GM23338 (cell line): ENCODE measurements at regions not wholly inside any gene's neighbourhood (a gene's known extent, or its start where the extent isn't known, plus 50 kb on each side); places are given as distances from the start of the nearest gene placed in this dataset.

ENCODE experiments used
- ATAC-seq: fragments of 200-7000 bp; cut with Tn5 transposase; 3 replicates; pipeline ENCODE4 v1.9.1; 2020
- DNase-seq: peaks from one replicate; pipeline ENCODE4 v3.0.0-alpha.2; 2015; ENCODE audit warnings: low spot score
- H2AFZ ChIP-seq: fragments of 200-600 bp; sonication (generic); 2 replicates; pipeline ENCODE4 v1.8.0; 2016; ENCODE audit warnings: antibody characterized with exemption, mild to moderate bottlenecking, moderate library complexity
- H3F3A ChIP-seq: fragments of 200-600 bp; sonication (generic); replicated peaks from 2 replicates; pipeline ENCODE4 v1.8.0; 2017; ENCODE audit warnings: antibody characterized with exemption, mixed run types, low read depth
- H3K27ac ChIP-seq: fragments of 200-600 bp; sonication (generic); 2 replicates; pipeline ENCODE4 v1.6.1; 2016; ENCODE audit warnings: low read depth
- H3K27me3 ChIP-seq: fragments of 200-600 bp; sonication (generic); 2 replicates; pipeline ENCODE4 v1.8.0; 2016; ENCODE audit warnings: mild to moderate bottlenecking, mixed run types, moderate library complexity; ENCODE audit not compliant: insufficient read depth
- H3K36me3 ChIP-seq: fragments of 200-600 bp; sonication (generic); 2 replicates; pipeline ENCODE4 v1.8.0; 2016; ENCODE audit warnings: mild to moderate bottlenecking; ENCODE audit not compliant: insufficient read depth
- H3K4me1 ChIP-seq: fragments of 200-600 bp; sonication (generic); 2 replicates; pipeline ENCODE4 v1.8.0; 2016; ENCODE audit warnings: mild to moderate bottlenecking, moderate library complexity; ENCODE audit not compliant: insufficient read depth
- H3K4me2 ChIP-seq: fragments of 200-600 bp; sonication (generic); 2 replicates; pipeline ENCODE4 v1.7.1; 2017; ENCODE audit warnings: mixed run types
- H3K4me3 ChIP-seq: fragments of 200-600 bp; sonication (generic); 2 replicates; pipeline ENCODE4 v1.6.1; 2016; ENCODE audit warnings: mixed run types
- H3K79me2 ChIP-seq: fragments of 200-600 bp; sonication (generic); replicated peaks from 2 replicates; pipeline ENCODE4 v1.8.0; 2017; ENCODE audit warnings: mild to moderate bottlenecking; ENCODE audit not compliant: insufficient read depth
- H3K9me2 ChIP-seq: fragments of 200-600 bp; sonication (generic); 2 replicates; pipeline ENCODE4 v1.8.0; 2017; ENCODE audit not compliant: insufficient read depth
- H4K20me1 ChIP-seq: fragments of 200-600 bp; sonication (generic); replicated peaks from 2 replicates; pipeline ENCODE4 v1.8.0; 2017; ENCODE audit warnings: mild to moderate bottlenecking; ENCODE audit not compliant: insufficient read depth
- H3K27ac Mint-ChIP-seq: 2 replicates; pipeline ENCODE4 v1.8.0; 2020; ENCODE audit warnings: inconsistent platforms, mild to moderate bottlenecking, moderate library complexity, mixed read lengths
- H3K27me3 Mint-ChIP-seq: 3 replicates; pipeline ENCODE4 v1.8.0; 2022; ENCODE audit warnings: low read depth, mild to moderate bottlenecking, moderate library complexity, mixed read lengths, inconsistent platforms; ENCODE audit not compliant: insufficient read depth, poor library complexity
- H3K36me3 Mint-ChIP-seq: 3 replicates; pipeline ENCODE4 v1.8.0; 2021; ENCODE audit warnings: low read depth, mild to moderate bottlenecking, inconsistent platforms, moderate library complexity, mixed read lengths
- H3K4me1 Mint-ChIP-seq: 3 replicates; pipeline ENCODE4 v1.8.0; 2020; ENCODE audit warnings: mild to moderate bottlenecking, inconsistent platforms, mixed read lengths
- H3K4me3 Mint-ChIP-seq: 3 replicates; pipeline ENCODE4 v1.8.0; 2021; ENCODE audit warnings: moderate library complexity, mild to moderate bottlenecking, inconsistent platforms, mixed read lengths
- H3K9me3 Mint-ChIP-seq: 3 replicates; pipeline ENCODE4 v1.8.0; 2020; ENCODE audit warnings: moderate library complexity, mild to moderate bottlenecking, inconsistent platforms, mixed read lengths
- CREB1 ChIP-seq: fragments of 250-450 bp; sonication (Bioruptor Pico); IDR thresholded peaks from 2 replicates; pipeline ENCODE4 v1.5.0; 2020; ENCODE audit warnings: low read depth, mild to moderate bottlenecking, moderate library complexity
- ETS1 ChIP-seq: IDR thresholded peaks from 2 replicates; pipeline ENCODE4 v1.6.1; 2016; ENCODE audit warnings: antibody characterized with exemption
- EZH2 ChIP-seq: fragments of 200-600 bp; sonication (generic); IDR thresholded peaks from one replicate; pipeline ENCODE4 v1.8.0; 2017; ENCODE audit warnings: antibody characterized with exemption, mild to moderate bottlenecking, low read depth; ENCODE audit not compliant: unreplicated experiment
- EZH2phosphoT487 ChIP-seq: fragments of 200-600 bp; sonication (generic); IDR thresholded peaks from one replicate; pipeline ENCODE4 v1.8.1; 2018; ENCODE audit warnings: antibody characterized with exemption; ENCODE audit not compliant: unreplicated experiment
- JUNB ChIP-seq: IDR thresholded peaks from one replicate; pipeline ENCODE4 v1.6.1; 2016; ENCODE audit warnings: antibody characterized with exemption; ENCODE audit not compliant: unreplicated experiment
- NANOG ChIP-seq: IDR thresholded peaks from 2 replicates; pipeline ENCODE4 v1.6.1; 2016; ENCODE audit warnings: antibody characterized with exemption, borderline replicate concordance
- POLR2AphosphoS5 ChIP-seq: IDR thresholded peaks from 2 replicates; pipeline ENCODE4 v1.6.1; 2016; ENCODE audit warnings: antibody characterized with exemption, low read depth
- STAT1 ChIP-seq: IDR thresholded peaks from one replicate; pipeline ENCODE4 v1.6.1; 2016; ENCODE audit warnings: antibody characterized with exemption; ENCODE audit not compliant: unreplicated experiment
- ZNF114 ChIP-seq: fragments of 250-450 bp; sonication (Bioruptor Pico); IDR thresholded peaks from 2 replicates; pipeline ENCODE4 v1.5.0; 2020; ENCODE audit warnings: mild to moderate bottlenecking, moderate library complexity
- ZNF331 ChIP-seq: fragments of 250-450 bp; sonication (Bioruptor Pico); IDR thresholded peaks from 2 replicates; pipeline ENCODE4 v1.5.0; 2020; ENCODE audit warnings: low read depth, mild to moderate bottlenecking, moderate library complexity
- TF ChIP-seq, protein P1 (sequence below), 2 experiments: fragments of 200-600 bp in 1 of 2; sonication (generic) in 1 of 2; conservative IDR thresholded peaks; 2 replicates each; pipeline versions ENCODE4 v1.5.1 to v1.6.1; 2016 to 2017; ENCODE audit warnings: antibody characterized with exemption in 2 of 2, low read depth in 2 of 2, mild to moderate bottlenecking in 2 of 2, moderate library complexity in 1 of 2
- TF ChIP-seq, protein P2 (sequence below): IDR thresholded peaks from one replicate; pipeline ENCODE4 v1.6.1; 2018; ENCODE audit warnings: antibody characterized with exemption; ENCODE audit not compliant: unreplicated experiment

DNA sequence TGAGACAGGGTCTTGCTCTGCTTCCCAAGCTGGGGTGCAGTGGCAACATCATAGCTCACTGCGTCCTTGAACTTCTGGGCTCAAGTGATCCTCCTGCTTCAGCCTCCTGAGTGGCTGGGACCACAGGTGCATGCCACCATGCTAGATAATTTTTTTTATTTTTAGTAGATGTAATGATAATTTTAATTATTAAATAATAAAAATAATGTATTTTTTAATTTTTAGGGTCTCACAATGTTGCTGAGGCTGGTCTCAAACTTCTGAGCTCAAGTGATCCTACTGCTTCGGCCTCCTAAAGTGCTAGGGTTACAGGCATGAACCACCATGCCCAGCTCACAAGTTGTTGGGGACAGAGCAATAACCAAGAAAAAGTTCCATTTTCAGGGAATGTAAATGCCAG is 138.0 kb upstream of the RALGAPA2 start:
- no peak for ATAC-seq
- H3K36me3 ChIP-seq, result no peaks in the 10 kb centered on the region; the same call in 1 of the 2 replicates
- no peak overlapping the region for H3K27ac Mint-ChIP-seq
- H3K4me2 ChIP-seq, result no peak overlapping the region
- DNase-seq, result no peak
- no peak overlapping the region for H3K4me3 Mint-ChIP-seq
- TF ChIP-seq CREB1, result no peak
- TF ChIP-seq, protein P1, sequence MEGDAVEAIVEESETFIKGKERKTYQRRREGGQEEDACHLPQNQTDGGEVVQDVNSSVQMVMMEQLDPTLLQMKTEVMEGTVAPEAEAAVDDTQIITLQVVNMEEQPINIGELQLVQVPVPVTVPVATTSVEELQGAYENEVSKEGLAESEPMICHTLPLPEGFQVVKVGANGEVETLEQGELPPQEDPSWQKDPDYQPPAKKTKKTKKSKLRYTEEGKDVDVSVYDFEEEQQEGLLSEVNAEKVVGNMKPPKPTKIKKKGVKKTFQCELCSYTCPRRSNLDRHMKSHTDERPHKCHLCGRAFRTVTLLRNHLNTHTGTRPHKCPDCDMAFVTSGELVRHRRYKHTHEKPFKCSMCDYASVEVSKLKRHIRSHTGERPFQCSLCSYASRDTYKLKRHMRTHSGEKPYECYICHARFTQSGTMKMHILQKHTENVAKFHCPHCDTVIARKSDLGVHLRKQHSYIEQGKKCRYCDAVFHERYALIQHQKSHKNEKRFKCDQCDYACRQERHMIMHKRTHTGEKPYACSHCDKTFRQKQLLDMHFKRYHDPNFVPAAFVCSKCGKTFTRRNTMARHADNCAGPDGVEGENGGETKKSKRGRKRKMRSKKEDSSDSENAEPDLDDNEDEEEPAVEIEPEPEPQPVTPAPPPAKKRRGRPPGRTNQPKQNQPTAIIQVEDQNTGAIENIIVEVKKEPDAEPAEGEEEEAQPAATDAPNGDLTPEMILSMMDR (conservative IDR thresholded peaks at IDR 0.05; ENCODE audit: low read depth in 2 of 2), result no peak
- no peaks in the 10 kb centered on the region; the same call in 1 of the 2 replicates for H4K20me1 ChIP-seq
- H3K27me3 Mint-ChIP-seq, result no peaks in the 10 kb centered on the region
- H3K4me3 ChIP-seq, result no peak overlapping the region
- H3K4me1 ChIP-seq, result no peaks in the 10 kb centered on the region
- no peaks in the 10 kb centered on the region for H3K27me3 ChIP-seq
- H3K9me2 ChIP-seq, result 0 out of 2 replicates have a peak, but pooled peaks cover 4% of the 10 kb centered on the region
- peaks cover 7% of the 10 kb centered on the region; the same call in 2 of the 3 replicates for H3K36me3 Mint-ChIP-seq
- H3K79me2 ChIP-seq, result no peaks in the 10 kb centered on the region
- H3K27ac ChIP-seq, result no peak overlapping the region
- H2AFZ ChIP-seq, result no peak overlapping the region
- peaks cover 19% of the 10 kb centered on the region for H3K9me3 Mint-ChIP-seq
- H3F3A ChIP-seq, result no peaks in the 10 kb centered on the region
- H3K4me1 Mint-ChIP-seq, result no peaks in the 10 kb centered on the region; the same call in 2 of the 3 replicates

DNA sequence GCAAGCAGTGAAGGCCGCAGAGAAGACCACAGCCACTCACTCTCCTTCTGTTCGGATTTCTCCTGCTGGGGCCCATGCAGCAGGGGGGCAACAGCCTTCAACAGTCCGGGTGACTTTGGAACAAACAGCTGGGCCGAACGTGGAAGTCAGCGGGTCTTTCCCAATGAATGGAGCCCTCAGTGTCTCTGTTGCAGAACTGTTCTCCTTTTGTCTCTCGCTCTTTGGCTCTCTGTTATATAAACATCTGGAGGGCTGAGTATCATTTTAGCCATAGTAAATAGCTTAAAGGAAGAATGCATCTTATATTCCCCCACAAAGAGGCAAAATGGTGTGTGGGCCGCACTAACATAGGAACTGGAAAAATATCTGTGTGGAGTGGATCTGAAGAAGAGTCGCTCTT is 136.7 kb upstream of the RALGAPA2 start:
- Histone ChIP-seq H3K36me3 (no peaks in the 10 kb centered on the region; the same call in 1 of the 2 replicates), H3K4me2 (no peak overlapping the region), H3F3A (no peaks in the 10 kb centered on the region), H3K4me3 (no peak overlapping the region), H3K27ac (no peak overlapping the region), H3K4me1 (no peaks in the 10 kb centered on the region; the same call in 1 of the 2 replicates), H3K79me2 (no peaks in the 10 kb centered on the region), H2AFZ (no peak overlapping the region), H3K9me2 (no peaks in the 10 kb centered on the region), H4K20me1 (no peaks in the 10 kb centered on the region; the same call in 1 of the 2 replicates), H3K27me3 (no peaks in the 10 kb centered on the region)
- Mint-ChIP-seq H3K4me3 (no peak overlapping the region), H3K36me3 (peaks cover 7% of the 10 kb centered on the region; the same call in 2 of the 3 replicates), H3K9me3 (peaks cover 17% of the 10 kb centered on the region), H3K4me1 (peaks cover 1% of the 10 kb centered on the region; the same call in 1 of the 3 replicates), H3K27me3 (peaks cover 2% of the 10 kb centered on the region), H3K27ac (no peak overlapping the region)
- DNase-seq (no peak), ATAC-seq (no peak)
- TF ChIP-seq POLR2AphosphoS5 (no peak), JUNB (no peak), ZNF114 (no peak), NANOG (no peak), EZH2phosphoT487 (no peak), ETS1 (no peak), CREB1 (no peak), EZH2 (no peak), STAT1 (no peak), ZNF331 (CRISPR knock-in tag) (no peak)
- TF ChIP-seq, protein P2, sequence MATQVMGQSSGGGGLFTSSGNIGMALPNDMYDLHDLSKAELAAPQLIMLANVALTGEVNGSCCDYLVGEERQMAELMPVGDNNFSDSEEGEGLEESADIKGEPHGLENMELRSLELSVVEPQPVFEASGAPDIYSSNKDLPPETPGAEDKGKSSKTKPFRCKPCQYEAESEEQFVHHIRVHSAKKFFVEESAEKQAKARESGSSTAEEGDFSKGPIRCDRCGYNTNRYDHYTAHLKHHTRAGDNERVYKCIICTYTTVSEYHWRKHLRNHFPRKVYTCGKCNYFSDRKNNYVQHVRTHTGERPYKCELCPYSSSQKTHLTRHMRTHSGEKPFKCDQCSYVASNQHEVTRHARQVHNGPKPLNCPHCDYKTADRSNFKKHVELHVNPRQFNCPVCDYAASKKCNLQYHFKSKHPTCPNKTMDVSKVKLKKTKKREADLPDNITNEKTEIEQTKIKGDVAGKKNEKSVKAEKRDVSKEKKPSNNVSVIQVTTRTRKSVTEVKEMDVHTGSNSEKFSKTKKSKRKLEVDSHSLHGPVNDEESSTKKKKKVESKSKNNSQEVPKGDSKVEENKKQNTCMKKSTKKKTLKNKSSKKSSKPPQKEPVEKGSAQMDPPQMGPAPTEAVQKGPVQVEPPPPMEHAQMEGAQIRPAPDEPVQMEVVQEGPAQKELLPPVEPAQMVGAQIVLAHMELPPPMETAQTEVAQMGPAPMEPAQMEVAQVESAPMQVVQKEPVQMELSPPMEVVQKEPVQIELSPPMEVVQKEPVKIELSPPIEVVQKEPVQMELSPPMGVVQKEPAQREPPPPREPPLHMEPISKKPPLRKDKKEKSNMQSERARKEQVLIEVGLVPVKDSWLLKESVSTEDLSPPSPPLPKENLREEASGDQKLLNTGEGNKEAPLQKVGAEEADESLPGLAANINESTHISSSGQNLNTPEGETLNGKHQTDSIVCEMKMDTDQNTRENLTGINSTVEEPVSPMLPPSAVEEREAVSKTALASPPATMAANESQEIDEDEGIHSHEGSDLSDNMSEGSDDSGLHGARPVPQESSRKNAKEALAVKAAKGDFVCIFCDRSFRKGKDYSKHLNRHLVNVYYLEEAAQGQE, result no peak
- TF ChIP-seq, protein P1 (conservative IDR thresholded peaks at IDR 0.05; ENCODE audit: low read depth in 2 of 2), result no peak
